Keratinocyte (primary cell): ENCODE measurements at regions not wholly inside any gene's neighbourhood (a gene's known extent, or its start where the extent isn't known, plus 50 kb on each side); places are given as distances from the start of the nearest gene placed in this dataset.

Experiments
- CTCF ChIP-seq, 3 experiments: IDR thresholded peaks in 1 of 3; conservative IDR thresholded peaks in 1 of 3; optimal IDR thresholded peaks in 1 of 3; 2 replicates in 2 of 3; 3 replicates in 1 of 3; pipeline versions ENCODE3 to v1.5.1; 2011; ENCODE audit warnings: low read length in 3 of 3, mild to moderate bottlenecking in 3 of 3, moderate library complexity in 2 of 3, control low read depth in 1 of 3, inconsistent platforms in 1 of 3; ENCODE audit not compliant: insufficient read depth in 2 of 3; ENCODE audit errors: extremely low read depth in 1 of 3
- EZH2 ChIP-seq: IDR thresholded peaks from one replicate; pipeline ENCODE4 v1.6.1; 2012; ENCODE audit warnings: inconsistent platforms, mild to moderate bottlenecking, low read length, moderate library complexity

GRCh38 chr7:91434836-91435235, 170.6 kb downstream of the FZD1 start:
- TF ChIP-seq CTCF (optimal IDR thresholded peaks at IDR 0.05 in 1 of 3, IDR thresholded peaks at IDR 0.05 in 1 of 3, conservative IDR thresholded peaks at IDR 0.05 in 1 of 3; ENCODE audit: extremely low read depth in 1 of 3, insufficient read depth in 2 of 3, low read length in 3 of 3), result no peak
- no peak for TF ChIP-seq EZH2
